ENCODE measurements at regions not wholly inside any gene's neighbourhood (a gene's known extent, or its start where the extent isn't known, plus 50 kb on each side); places are given as distances from the start of the nearest gene placed in this dataset.
"Not testable (repeated sequence)": the region's sequence is repeated elsewhere in the genome, so short reads cannot be mapped to it uniquely, and the experiment has no call there.

GRCh38 chr6:48658915-48659314 is 547.9 kb upstream of the PTCHD4 start:
- no peak for DNase-seq (ENCODE audit: low spot score)

GRCh38 chr6:48641544-48641943 is 530.5 kb upstream of the PTCHD4 start:
- ATAC-seq: no peak

More at GRCh38 chr6:48658915-48659314, 547.9 kb upstream of the PTCHD4 start:
- ATAC-seq: no peak

GRCh38 chr6:48638796-48639195 is 527.8 kb upstream of the PTCHD4 start:
- DNase-seq (ENCODE audit: low spot score); ATAC-seq: not testable (repeated sequence)

More at GRCh38 chr6:48641544-48641943, 530.5 kb upstream of the PTCHD4 start:
- no peak for DNase-seq (ENCODE audit: low spot score)

GRCh38 chr6:48630511-48630910 is 519.5 kb upstream of the PTCHD4 start:
- ATAC-seq (no peak), DNase-seq (ENCODE audit: low spot score) (no peak)

DNA sequence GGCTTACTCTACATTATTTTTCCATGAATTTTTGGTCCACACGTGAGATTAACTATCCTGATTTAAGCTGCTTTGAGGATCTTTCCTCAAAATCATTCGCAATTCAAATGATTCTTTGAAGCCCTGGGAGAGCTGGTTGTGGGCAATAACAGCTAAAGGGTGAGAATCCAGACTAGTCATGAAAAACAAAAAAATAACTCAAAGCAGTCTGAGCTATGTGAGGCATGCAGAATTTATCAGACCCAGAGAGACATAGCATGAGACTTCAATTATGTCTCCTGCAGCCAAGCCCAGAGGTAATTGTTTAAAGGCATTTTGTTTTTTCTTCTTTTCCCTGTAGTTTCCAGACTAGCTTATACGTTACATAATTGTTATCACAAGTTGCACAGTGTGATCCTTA is 517.3 kb upstream of the PTCHD4 start:
- ATAC-seq: no peak
- DNase-seq (ENCODE audit: low spot score): no peak

- no peak for ATAC-seq
These were observed 515.4 kb upstream of the PTCHD4 start for GRCh38 chr6:48626421-48626820.

DNA sequence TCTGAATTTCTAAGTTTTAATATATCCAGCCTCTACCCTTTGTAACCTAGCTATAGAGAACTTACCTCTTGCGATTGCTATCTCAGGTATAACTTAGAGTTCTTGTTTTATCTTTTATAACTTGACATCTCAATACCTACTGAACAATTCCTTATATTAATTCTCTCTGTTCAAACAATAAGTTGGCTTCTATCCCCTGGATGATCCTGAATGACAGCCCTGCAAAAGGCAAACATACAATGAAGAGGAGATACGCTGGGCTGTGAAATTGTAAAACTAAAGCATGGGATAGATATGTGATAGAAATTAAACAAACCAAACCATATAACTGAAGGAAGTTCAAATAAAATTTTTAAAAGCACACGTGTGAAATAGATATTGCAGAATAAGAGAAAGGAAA is 513.6 kb upstream of the PTCHD4 start:
- no peak for ATAC-seq
- no peak for DNase-seq (ENCODE audit: low spot score)

More at GRCh38 chr6:48626421-48626820, 515.4 kb upstream of the PTCHD4 start:
- DNase-seq (ENCODE audit: low spot score): no peak

GRCh38 chr6:48619771-48620170 is 508.8 kb upstream of the PTCHD4 start:
- no peak for ATAC-seq
- DNase-seq (ENCODE audit: low spot score): no peak

DNA sequence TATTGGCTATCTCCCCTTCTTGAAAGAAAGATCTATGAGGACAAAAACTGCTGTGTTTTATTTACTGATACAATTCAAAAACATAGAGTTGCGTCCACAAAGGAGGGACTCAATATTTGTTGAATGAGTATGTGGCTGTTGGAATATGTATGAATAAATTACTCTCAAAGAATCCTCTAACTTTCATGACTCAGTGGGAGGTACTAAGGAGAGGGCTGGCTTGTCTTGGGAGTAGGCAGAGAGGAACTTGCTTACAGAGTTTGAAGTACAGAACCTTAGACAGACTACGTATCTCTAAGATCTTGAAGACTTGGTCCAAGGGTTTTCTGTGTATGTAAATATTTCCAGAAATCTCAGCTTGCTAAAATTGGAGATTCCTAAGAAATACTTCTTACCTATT is 504.0 kb upstream of the PTCHD4 start:
- DNase-seq (ENCODE audit: low spot score) (no peak), ATAC-seq (no peak)

DNA sequence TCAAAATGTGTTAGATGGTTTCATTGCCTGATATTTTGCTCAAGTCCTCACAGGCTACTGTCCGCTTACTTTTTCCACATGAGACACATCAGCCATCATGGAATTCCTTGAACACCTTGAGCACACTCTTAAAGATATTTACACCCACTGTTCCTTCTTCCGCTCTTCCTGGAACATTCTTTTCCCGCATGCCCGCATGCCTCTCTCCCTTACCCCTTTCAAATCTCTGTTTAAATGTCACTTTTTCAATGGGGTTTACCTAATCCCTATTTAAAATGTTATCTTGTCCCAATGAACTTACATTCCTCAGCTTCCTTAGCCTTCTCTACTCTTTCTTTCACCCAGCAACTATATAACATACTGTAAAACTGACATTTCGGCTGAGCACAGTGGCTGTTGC is 503.3 kb upstream of the PTCHD4 start:
- DNase-seq (ENCODE audit: low spot score): no peak
- no peak for ATAC-seq

GRCh38 chr6:48613231-48613949 is 502.4 kb upstream of the PTCHD4 start:
- no peak for DNase-seq (ENCODE audit: low spot score)
- no peak for ATAC-seq

GRCh38 chr6:48611332-48611731 is 500.3 kb upstream of the PTCHD4 start:
- DNase-seq (ENCODE audit: low spot score) (no peak), ATAC-seq (no peak)

DNA sequence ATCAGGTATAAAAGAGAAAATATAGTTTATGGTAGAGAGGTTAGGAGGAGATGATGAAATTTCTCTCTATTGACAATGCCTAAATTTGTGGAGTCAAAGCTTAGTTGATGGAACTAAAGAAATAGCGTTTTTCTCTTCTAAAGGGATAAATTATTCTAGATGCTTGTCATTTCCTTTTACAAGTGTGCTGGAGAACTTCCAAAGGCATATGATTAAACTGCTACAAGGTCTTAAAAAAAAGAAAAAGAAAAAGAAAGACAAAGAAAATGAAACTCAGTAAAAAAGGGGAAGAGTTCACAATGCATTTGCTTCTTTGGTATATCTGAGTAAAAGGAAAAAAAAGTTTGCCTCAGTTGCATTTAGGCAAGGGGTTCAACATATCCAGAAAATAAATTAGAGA is 499.8 kb upstream of the PTCHD4 start:
- no peak for DNase-seq (ENCODE audit: low spot score)

DNA sequence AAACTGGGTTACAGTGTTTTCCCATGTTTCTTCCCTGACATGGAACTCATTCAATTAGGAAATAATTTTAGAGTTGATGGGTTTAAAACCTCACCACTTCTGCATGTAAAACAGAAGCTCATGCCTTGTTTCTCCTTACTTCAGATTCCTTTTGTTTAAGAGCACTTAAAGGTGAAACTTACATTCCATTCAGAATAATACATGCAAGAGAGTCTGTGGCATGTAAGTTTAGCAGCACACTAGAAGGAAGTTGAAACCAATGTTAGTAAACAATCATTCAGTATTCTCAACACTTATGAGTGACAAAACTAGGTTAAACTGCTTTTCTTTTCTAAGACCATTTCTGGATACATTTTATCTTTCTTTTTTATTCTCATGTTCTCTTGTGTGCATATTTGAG is 495.6 kb upstream of the PTCHD4 start:
- no peak for DNase-seq (ENCODE audit: low spot score)
- no peak for ATAC-seq

More for the DNA sequence above, 499.8 kb upstream of the PTCHD4 start:
- no peak for ATAC-seq

DNA sequence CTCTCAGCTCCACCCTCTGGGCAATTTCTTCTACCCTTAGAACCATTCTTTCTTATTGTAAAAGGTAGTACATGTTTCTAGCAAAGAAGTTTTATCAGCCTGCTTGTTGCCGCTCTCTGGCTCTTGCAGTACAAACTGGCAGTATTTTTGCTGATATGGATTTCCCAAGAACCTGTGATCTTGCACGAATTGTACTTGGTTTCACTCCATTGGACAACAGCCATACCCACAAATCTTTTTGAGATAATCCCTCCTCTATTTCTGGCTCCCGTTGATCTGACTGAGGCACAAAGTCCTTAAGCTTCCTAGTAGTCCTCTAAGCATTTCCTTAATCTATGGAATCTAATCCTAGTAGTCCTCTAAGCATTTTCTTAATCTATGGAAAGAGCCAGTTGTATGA is 487.0 kb upstream of the PTCHD4 start:
- no peak for ATAC-seq
- DNase-seq (ENCODE audit: low spot score): no peak

GRCh38 chr6:48596830-48597229 is 485.8 kb upstream of the PTCHD4 start:
- DNase-seq (ENCODE audit: low spot score) (no peak), ATAC-seq (no peak)

GRCh38 chr6:48591158-48591557 is 480.2 kb upstream of the PTCHD4 start:
- not testable (repeated sequence) for ATAC-seq; DNase-seq (ENCODE audit: low spot score)

DNA sequence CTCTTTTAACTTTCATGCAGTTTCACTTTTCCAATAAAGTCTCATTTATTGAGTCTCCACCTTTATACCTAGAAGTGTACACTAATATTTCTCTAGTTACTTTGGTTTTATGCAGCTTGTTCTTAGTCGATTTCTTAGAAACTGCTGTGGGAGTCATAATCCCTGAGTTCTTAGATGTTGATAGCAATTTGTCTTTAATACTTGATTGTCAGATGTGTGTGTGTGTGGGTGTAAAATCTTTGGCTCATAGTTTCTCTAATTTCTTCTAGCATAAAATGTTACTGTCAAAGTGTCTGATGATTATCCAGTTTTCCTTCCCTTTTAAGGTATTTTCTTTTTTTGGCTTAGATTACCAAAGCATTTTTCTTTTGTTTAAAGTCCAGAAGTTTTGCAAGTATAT is 473.8 kb upstream of the PTCHD4 start:
- no peak for ATAC-seq
- no peak for DNase-seq (ENCODE audit: low spot score)

DNA sequence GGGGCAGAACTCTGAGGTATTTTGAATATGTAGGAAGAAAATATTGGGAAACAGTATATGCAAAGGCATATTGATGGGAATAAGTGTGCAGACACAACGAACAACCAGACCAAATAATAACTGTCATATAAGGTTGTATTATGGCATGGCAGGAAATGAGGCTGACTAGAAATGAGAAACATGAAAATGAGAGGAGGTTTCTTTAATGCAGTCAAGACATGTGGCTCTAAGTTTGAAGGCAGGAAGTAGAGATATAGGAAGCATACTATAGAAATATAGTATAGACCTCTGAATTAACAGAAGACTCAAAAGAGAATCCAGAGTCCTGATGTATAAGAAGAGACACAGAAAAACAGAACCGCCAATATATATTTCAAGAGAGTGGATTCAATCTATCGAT is 459.7 kb upstream of the PTCHD4 start:
- DNase-seq (ENCODE audit: low spot score): no peak
- no peak for ATAC-seq

DNA sequence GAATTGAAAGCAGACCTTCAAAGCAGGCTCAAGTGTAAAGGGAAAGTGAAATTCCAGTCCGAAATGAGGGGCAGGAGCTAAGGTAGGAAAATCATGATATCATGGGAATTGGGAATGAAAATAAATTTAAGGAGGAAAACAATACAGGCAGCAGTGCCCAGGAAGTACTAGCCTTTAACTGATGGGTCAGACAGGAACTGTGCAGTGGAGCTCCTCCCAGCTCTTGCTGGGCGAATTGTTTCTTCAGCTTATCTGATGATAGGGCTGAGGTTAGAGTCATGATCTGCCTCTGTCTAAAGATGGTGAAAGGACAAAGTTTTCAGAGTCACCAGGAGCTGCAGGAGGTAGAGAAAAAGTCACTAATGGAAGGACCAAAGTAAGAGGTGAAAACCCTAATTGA is 457.9 kb upstream of the PTCHD4 start:
- ATAC-seq (no peak), DNase-seq (ENCODE audit: low spot score) (no peak)

GRCh38 chr6:48567016-48567415 is 456.0 kb upstream of the PTCHD4 start:
- ATAC-seq: no peak
- no peak for DNase-seq (ENCODE audit: low spot score)

GRCh38 chr6:48564036-48564820 is 453.2 kb upstream of the PTCHD4 start:
- no peak for DNase-seq (ENCODE audit: low spot score)
- no peak for ATAC-seq

Measured in left lobe of liver (tissue), 2 donors.